ENCODE measurements at regions not wholly inside any gene's neighbourhood (a gene's known extent, or its start where the extent isn't known, plus 50 kb on each side); places are given as distances from the start of the nearest gene placed in this dataset.
"Not testable (repeated sequence)": the region's sequence is repeated elsewhere in the genome, so short reads cannot be mapped to it uniquely, and the experiment has no call there.

DNA sequence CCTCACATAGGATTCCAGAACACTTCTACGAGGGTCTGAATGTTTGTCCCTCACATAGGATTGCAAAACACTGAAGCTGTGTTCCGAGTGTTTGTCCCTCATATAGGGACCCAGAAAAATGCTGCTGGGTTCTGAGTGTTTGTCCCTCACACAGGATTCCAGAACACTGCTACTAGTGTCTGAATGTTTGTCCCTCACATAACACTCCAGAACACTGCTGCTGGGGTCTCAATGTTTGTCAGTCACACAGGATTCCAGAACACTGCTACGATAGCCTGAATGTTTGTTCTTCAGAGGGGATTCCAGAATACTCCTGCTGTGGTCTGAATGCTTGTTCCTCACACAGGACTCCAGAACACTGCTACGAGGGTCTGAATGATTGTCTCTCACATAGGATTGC is 218.7 kb downstream of the FOXD4L6 start:
- no peak for DNase-seq (ENCODE audit: low read depth in 2 of 3, low spot score in 2 of 3)

DNA sequence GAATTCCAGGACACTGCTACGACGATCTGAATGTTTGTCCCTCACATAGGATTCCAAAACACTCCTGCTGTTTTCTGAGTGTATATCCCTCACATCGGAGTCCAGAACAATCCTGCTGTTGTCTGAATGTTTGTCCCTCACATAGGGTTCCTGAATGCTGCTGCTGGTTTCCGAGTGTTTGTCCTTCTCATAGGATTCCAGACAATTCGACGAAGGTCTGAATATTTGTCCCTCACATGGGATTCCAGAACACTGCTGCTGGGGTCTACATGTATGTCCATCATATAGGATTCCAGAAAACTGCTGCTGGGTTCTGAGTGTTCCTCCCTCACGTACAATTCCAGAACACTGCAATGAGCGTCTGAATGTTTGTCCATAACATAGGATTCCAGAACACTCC is 219.4 kb downstream of the FOXD4L6 start:
- not testable (repeated sequence) for DNase-seq (ENCODE audit: low read depth in 2 of 3, low spot score in 2 of 3)

GRCh38 chr9:40907657-40908624 is 220.5 kb downstream of the FOXD4L6 start:
- DNase-seq (ENCODE audit: low read depth in 2 of 3, low spot score in 2 of 3), result no peak

DNA sequence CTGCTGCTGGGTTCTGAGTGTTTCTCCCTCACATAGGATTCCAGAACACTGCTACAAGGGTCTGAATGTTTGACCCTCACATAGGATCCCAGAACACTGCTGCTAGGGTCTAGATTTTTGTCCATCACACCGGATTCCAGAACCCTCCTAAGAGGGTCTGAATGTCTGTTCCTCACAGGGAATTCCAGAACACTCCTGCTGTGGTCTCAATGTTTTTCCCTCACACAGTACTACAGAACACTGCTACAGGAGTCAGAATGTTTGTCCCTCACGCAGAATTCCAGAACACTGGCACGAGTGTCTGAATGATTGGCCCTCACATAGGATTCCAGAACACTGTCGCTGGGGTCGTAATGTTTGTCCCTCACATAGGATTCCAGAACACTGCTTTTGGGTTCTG is 221.6 kb downstream of the FOXD4L6 start:
- not testable (repeated sequence) for DNase-seq (ENCODE audit: low read depth in 2 of 3, low spot score in 2 of 3)

DNA sequence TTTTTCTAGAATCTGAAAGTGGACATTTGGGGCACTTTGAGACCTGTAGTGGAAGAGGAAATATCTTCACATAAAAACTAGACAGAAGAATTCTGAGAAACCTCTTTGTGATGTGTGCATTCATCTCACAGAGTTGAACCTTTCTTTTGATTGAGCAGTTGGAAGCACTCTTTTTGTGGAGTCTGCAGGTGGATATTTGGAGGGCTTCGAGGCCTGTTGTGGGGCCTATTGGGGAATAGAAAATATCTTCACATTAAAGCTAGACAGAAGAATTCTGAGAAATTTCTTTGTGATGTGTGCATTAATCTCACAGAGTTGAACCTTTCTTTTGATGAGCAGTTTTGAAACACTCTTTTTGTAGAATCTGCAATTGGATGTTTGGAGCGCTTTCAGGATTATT is 236.2 kb downstream of the FOXD4L6 start:
- DNase-seq (ENCODE audit: low read depth in 2 of 3, low spot score in 2 of 3), result not testable (repeated sequence)

- not testable (repeated sequence) for DNase-seq (ENCODE audit: low read depth in 2 of 3, low spot score in 2 of 3)
These were observed 242.6 kb downstream of the FOXD4L6 start for GRCh38 chr9:40885858-40886257.

- DNase-seq (ENCODE audit: low read depth in 2 of 3, low spot score in 2 of 3), result not testable (repeated sequence)
These were observed 243.5 kb downstream of the FOXD4L6 start for GRCh38 chr9:40884902-40885490.

- no peak for DNase-seq (ENCODE audit: low read depth in 2 of 3, low spot score in 2 of 3)
These were observed 244.2 kb downstream of the FOXD4L6 start for GRCh38 chr9:40884072-40884901.

- DNase-seq (ENCODE audit: low read depth in 2 of 3, low spot score in 2 of 3), result not testable (repeated sequence)
These were observed 244.9 kb downstream of the FOXD4L6 start for GRCh38 chr9:40883423-40884071.

GRCh38 chr9:40873753-40874295 is 254.7 kb downstream of the FOXD4L6 start:
- not testable (repeated sequence) for DNase-seq (ENCODE audit: low read depth in 2 of 3, low spot score in 2 of 3)

- not testable (repeated sequence) for DNase-seq (ENCODE audit: low read depth in 2 of 3, low spot score in 2 of 3)
These were observed 260.0 kb downstream of the FOXD4L6 start for GRCh38 chr9:40868437-40868836.
